Stimulated activated CD8-positive, alpha-beta memory T cell treated with anti-CD3 and anti-CD28 coated beads, Interleukin-7, amount 100 ng/mL, for 24 hours (primary cell): ENCODE measurements at regions not wholly inside any gene's neighbourhood (a gene's known extent, or its start where the extent isn't known, plus 50 kb on each side); places are given as distances from the start of the nearest gene placed in this dataset.

Experiments
- DNase-seq: peaks from one replicate; pipeline ENCODE4 v3.0.0-alpha.2; 2020; ENCODE audit warnings: low read depth

GRCh38 chr17:73754886-73755400 lies 110.7 kb upstream of the SDK2 start:
- no peak for DNase-seq

- no peak for DNase-seq
These were observed 113.2 kb upstream of the SDK2 start for GRCh38 chr17:73757420-73757819.

GRCh38 chr17:73758245-73758644 lies 114.0 kb upstream of the SDK2 start:
- no peak for DNase-seq

GRCh38 chr17:73759324-73759723 lies 115.1 kb upstream of the SDK2 start:
- DNase-seq, result no peak

- no peak for DNase-seq
These were observed 115.6 kb upstream of the SDK2 start for GRCh38 chr17:73759734-73760438.

GRCh38 chr17:73760439-73760758 lies 116.2 kb upstream of the SDK2 start:
- DNase-seq, result no peak

- DNase-seq, result no peak
These were observed 121.7 kb upstream of the SDK2 start for GRCh38 chr17:73765824-73766563.

- DNase-seq, result no peak
These were observed 123.5 kb upstream of the SDK2 start for GRCh38 chr17:73767696-73768095.

GRCh38 chr17:73768691-73769090 lies 124.4 kb upstream of the SDK2 start:
- no peak for DNase-seq

GRCh38 chr17:73769479-73769878 lies 125.2 kb upstream of the SDK2 start:
- DNase-seq, result no peak

- no peak for DNase-seq
These were observed 126.0 kb upstream of the SDK2 start for GRCh38 chr17:73770115-73770848.

GRCh38 chr17:73770849-73771229 lies 126.6 kb upstream of the SDK2 start:
- no peak for DNase-seq

GRCh38 chr17:73772107-73772705 lies 128.0 kb upstream of the SDK2 start:
- DNase-seq, result no peak

GRCh38 chr17:73773702-73774101 lies 129.5 kb upstream of the SDK2 start:
- no peak for DNase-seq

GRCh38 chr17:73774852-73775251 lies 130.6 kb upstream of the SDK2 start:
- DNase-seq, result no peak

- DNase-seq, result no peak
These were observed 132.3 kb upstream of the SDK2 start for GRCh38 chr17:73776351-73777130.

GRCh38 chr17:73777131-73777449 lies 132.8 kb upstream of the SDK2 start:
- no peak for DNase-seq

- DNase-seq, result no peak
These were observed 138.0 kb upstream of the SDK2 start for GRCh38 chr17:73782231-73782630.

- DNase-seq, result no peak
These were observed 138.6 kb upstream of the SDK2 start for GRCh38 chr17:73782641-73783381.

- no peak for DNase-seq
These were observed 139.1 kb upstream of the SDK2 start for GRCh38 chr17:73783382-73783766.

GRCh38 chr17:73783945-73784603 lies 139.8 kb upstream of the SDK2 start:
- no peak for DNase-seq
